HG03565 (cell line): ENCODE measurements at regions not wholly inside any gene's neighbourhood (a gene's known extent, or its start where the extent isn't known, plus 50 kb on each side); places are given as distances from the start of the nearest gene placed in this dataset.

Source experiments
- ATAC-seq: cut with Tn5 transposase; IDR thresholded peaks from one replicate; pipeline ENCODE4 v1.9.1; 2021; ENCODE audit warnings: mild to moderate bottlenecking, moderate library complexity; ENCODE audit not compliant: unreplicated experiment

DNA sequence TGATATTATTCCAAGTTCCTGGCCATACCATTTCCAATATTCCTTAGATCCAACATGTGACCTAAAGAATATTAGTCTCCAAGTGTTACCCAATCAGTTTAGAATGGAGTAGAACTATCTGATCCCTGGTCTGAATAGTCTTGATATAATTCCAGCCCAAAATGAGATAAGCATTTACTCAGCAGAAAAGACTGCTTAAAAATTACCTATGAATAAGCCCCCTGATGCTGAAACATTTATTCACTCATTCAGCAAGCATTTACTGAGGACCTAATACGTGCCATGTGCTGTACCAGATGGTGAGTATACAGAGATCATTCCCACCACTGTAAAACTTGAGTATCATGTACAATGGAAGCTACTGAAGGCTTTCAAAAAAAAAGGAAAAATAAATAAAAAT, 157.0 kb downstream of the FAM114A2 start:
- no peak for ATAC-seq

DNA sequence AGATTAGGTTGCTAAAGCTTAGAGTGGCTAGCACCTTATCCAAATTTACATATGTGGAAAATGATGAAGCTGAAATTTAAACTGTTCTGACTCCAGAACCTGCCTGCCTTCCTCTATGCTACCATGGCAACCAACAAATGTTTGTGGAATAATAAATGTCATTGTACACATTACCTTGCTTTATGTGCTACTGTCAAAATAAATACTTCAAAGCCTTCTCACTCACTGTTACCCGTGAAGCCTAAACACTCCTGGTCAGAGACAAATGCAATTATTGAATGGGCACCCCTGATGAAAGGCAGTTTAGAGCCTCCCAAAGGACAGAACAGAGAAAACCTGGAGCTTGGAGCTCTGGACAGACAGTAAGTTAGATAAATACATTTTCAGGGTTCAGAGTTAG, 158.6 kb downstream of the FAM114A2 start:
- no peak for ATAC-seq

DNA sequence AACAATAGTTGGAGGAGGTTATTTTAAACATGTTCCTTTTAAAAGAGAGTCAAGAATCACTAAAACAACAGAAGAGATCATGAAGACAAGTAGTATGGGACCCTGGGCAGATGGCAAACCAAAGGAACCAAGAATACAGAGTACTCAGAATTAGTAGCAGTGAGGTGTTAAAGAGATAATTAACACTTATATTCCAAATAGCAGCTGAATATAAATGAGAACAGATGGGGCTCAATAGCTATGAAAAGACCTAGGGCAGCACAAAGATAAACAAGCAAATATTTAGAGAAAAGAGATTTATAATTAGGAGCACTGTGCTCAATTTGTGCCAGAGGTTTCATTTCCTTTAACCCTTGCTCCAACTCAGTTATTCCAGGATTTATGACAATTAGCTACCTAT, 159.1 kb downstream of the FAM114A2 start:
- no peak for ATAC-seq

DNA sequence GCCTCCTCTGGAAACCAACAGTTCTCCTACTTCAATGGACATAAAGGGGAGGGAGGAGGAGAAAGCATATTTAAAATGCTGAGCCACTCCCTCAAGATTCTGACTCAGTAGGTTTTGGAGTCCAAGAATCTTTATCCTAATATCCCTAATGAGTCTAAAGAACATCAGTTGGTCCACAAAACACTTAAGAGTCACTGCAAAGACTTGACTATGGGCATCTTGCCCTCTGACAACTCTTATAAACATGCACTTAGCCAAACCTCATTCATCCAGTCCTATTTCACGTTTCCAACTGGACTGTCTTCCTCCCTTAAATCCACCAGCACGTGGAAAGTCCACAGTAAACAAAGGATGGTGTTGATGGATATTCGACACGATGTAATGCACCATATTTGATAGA, 172.5 kb downstream of the FAM114A2 start:
- ATAC-seq = no peak

DNA sequence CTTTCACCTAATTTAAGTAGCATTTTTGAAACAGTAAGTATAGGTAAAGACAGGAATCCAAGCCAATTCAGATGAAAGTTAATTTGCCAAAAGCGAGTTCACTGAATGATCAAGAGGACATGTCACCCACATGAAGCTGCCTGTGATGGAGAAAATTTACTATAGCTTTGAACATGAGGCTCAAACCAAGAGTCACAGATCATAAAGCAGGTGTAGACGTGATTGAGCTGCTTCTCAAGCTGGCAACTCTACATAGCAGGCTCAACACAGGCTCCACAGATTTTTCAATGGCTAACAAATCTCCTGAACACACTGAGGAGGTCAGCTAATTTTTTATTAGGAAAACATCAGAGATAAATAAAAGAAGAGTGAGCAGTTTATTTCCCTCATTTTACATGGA, 173.7 kb downstream of the FAM114A2 start:
- no peak for ATAC-seq

DNA sequence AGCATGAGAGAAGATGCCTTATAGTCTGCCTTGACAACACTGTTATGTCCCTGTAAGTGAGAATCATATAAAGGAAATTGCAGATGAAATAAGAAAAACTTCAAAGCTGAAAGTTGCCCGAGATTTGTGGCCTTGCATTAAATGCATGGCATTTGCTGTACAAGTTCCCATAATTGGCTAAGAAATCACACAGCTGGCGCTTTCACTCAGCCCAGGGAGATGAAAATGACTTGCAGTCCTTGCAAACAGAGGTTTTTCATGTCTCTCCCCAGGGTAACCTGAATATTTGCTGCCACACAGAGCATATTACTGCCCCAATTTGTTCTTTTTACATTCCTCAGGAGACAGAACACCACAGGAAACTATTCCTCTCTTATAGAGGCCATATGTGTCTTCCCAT, 174.8 kb downstream of the FAM114A2 start:
- no peak for ATAC-seq
